Caco-2 (cell line): ENCODE measurements at regions not wholly inside any gene's neighbourhood (a gene's known extent, or its start where the extent isn't known, plus 50 kb on each side); places are given as distances from the start of the nearest gene placed in this dataset.

ENCODE experiments used
- BruUV-seq: library from RNA; stranded (reverse); fragments of 400-500 nt; replicated peaks from 2 replicates; lab custom pipeline; 2021; lab: Mats Ljungman, UMichigan
- CTCF ChIA-PET: fragments of 300-600 bp; sonication (Branson Sonifier 250); formaldehyde crosslinking; loops from one replicate; lab custom pipeline; 2022; ENCODE audit warnings: antibody characterized with exemption; lab: Charles Lee
- POLR2A ChIA-PET: fragments of 300-600 bp; sonication (Branson Sonifier 250); formaldehyde crosslinking; loops from one replicate; lab custom pipeline; 2022; ENCODE audit warnings: antibody characterized with exemption; lab: Charles Lee
- DNase-seq, 2 experiments: peaks; one replicate each; pipeline versions ENCODE4 v3.0.0 to v3.0.0-alpha.2; 2020 to 2022
- H3K27me3 ChIP-seq: replicated peaks from 2 replicates; pipeline ENCODE4 v1.6.0; 2011; ENCODE audit warnings: low read length; ENCODE audit not compliant: control insufficient read depth, insufficient read depth
- H3K36me3 ChIP-seq: 2 replicates; pipeline ENCODE4 v1.5.1; 2011; ENCODE audit warnings: low read length; ENCODE audit not compliant: control insufficient read depth, insufficient read depth
- H3K4me1 ChIP-seq: fragments of 250-450 bp; sonication (Bioruptor Pico); 2 replicates; pipeline ENCODE4 v1.5.1; 2020; ENCODE audit warnings: mild to moderate bottlenecking
- H3K4me3 ChIP-seq: 2 replicates; pipeline ENCODE4 v1.5.1; 2011; ENCODE audit warnings: low read depth, mild to moderate bottlenecking, control low read depth, low read length
- H3K9me3 ChIP-seq: fragments of 250-450 bp; sonication (Bioruptor Pico); 2 replicates; pipeline ENCODE4 v1.5.1; 2020; ENCODE audit warnings: mild to moderate bottlenecking, moderate library complexity
- H3K27ac Mint-ChIP-seq: one replicate; pipeline ENCODE4 v1.8.0; 2022; ENCODE audit warnings: mixed read lengths; ENCODE audit not compliant: unreplicated experiment
- H3K27me3 Mint-ChIP-seq: one replicate; pipeline ENCODE4 v1.8.0; 2022; ENCODE audit warnings: mixed read lengths; ENCODE audit not compliant: insufficient read depth, unreplicated experiment
- H3K36me3 Mint-ChIP-seq: one replicate; pipeline ENCODE4 v1.8.0; 2022; ENCODE audit warnings: mild to moderate bottlenecking, mixed read lengths; ENCODE audit not compliant: insufficient read depth, unreplicated experiment
- H3K4me1 Mint-ChIP-seq: one replicate; pipeline ENCODE4 v1.8.0; 2022; ENCODE audit warnings: low read depth, mixed read lengths; ENCODE audit not compliant: unreplicated experiment
- H3K4me3 Mint-ChIP-seq: one replicate; pipeline ENCODE4 v1.8.0; 2022; ENCODE audit warnings: mild to moderate bottlenecking, moderate library complexity, mixed read lengths; ENCODE audit not compliant: unreplicated experiment
- H3K9me3 Mint-ChIP-seq: one replicate; pipeline ENCODE4 v1.8.0; 2022; ENCODE audit warnings: mixed read lengths; ENCODE audit not compliant: unreplicated experiment
- CTCF ChIP-seq, 2 experiments: fragments of 200-600 bp in 1 of 2; IDR thresholded peaks; 1 replicate in 1 of 2; 2 replicates in 1 of 2; pipeline versions ENCODE4 v1.5.1 to v1.8.0; 2011 to 2022; ENCODE audit warnings: antibody characterized with exemption in 1 of 2, control low read depth in 1 of 2, inconsistent platforms in 1 of 2, low read depth in 1 of 2, low read length in 1 of 2, mild to moderate bottlenecking in 1 of 2, moderate library complexity in 1 of 2; ENCODE audit not compliant: insufficient read depth in 1 of 2, severe bottlenecking in 1 of 2, unreplicated experiment in 1 of 2
- intact Hi-C: fragments of 100-400 bp; cut with micrococcal nuclease; formaldehyde crosslinking; loops from one replicate; pipeline ENCODE4 v1.10.0; 2022; ENCODE audit not compliant: unreplicated experiment

GRCh38 chr18:75828379-75828778 is 400.9 kb upstream of the SMIM21 start:
- no peaks in the 10 kb centered on the region for H3K9me3 Mint-ChIP-seq
- no peak for DNase-seq
- Histone ChIP-seq H3K9me3 (no peaks in the 10 kb centered on the region), H3K4me3 (no peak overlapping the region), H3K36me3 (no peaks in the 10 kb centered on the region), H3K4me1 (no peaks in the 10 kb centered on the region), H3K27me3 (no peaks in the 10 kb centered on the region)
- no TSS peak for BruUV-seq
- H3K36me3 Mint-ChIP-seq: no peaks in the 10 kb centered on the region
- H3K27ac Mint-ChIP-seq: no peak overlapping the region
- TF ChIP-seq CTCF (IDR thresholded peaks at IDR 0.05; ENCODE audit: insufficient read depth in 1 of 2, low read depth in 1 of 2, low read length in 1 of 2, severe bottlenecking in 1 of 2, unreplicated experiment in 1 of 2): no peak
- peaks cover 4% of the 10 kb centered on the region for H3K4me1 Mint-ChIP-seq
- no peak overlapping the region for H3K4me3 Mint-ChIP-seq
- intact Hi-C loops: no loop called here
- no peaks in the 10 kb centered on the region for H3K27me3 Mint-ChIP-seq
- POLR2A ChIA-PET: no interaction called here
- CTCF ChIA-PET: no interaction called here

- no TSS peak for BruUV-seq
- Mint-ChIP-seq H3K27me3 (no peaks in the 10 kb centered on the region), H3K36me3 (no peaks in the 10 kb centered on the region), H3K27ac (no peak overlapping the region), H3K4me1 (peaks cover 5% of the 10 kb centered on the region), H3K9me3 (no peaks in the 10 kb centered on the region), H3K4me3 (no peak overlapping the region)
- intact Hi-C loops: no loop called here
- TF ChIP-seq CTCF (IDR thresholded peaks at IDR 0.05; ENCODE audit: insufficient read depth in 1 of 2, low read depth in 1 of 2, low read length in 1 of 2, severe bottlenecking in 1 of 2, unreplicated experiment in 1 of 2): no peak
- no peak for DNase-seq
- no peaks in the 10 kb centered on the region for H3K9me3 ChIP-seq
- ChIA-PET POLR2A (no interaction called here), CTCF (no interaction called here)
- H3K4me1 ChIP-seq: no peaks in the 10 kb centered on the region
- H3K4me3 ChIP-seq: no peak overlapping the region
- H3K27me3 ChIP-seq: no peaks in the 10 kb centered on the region
- H3K36me3 ChIP-seq: no peaks in the 10 kb centered on the region
Observed at GRCh38 chr18:75827751-75828287, 400.3 kb upstream of the SMIM21 start.

- Histone ChIP-seq H3K9me3 (no peaks in the 10 kb centered on the region), H3K4me1 (no peaks in the 10 kb centered on the region), H3K36me3 (no peaks in the 10 kb centered on the region), H3K27me3 (no peaks in the 10 kb centered on the region), H3K4me3 (no peak overlapping the region)
- no TSS peak for BruUV-seq
- no peaks in the 10 kb centered on the region for H3K27me3 Mint-ChIP-seq
- no peaks in the 10 kb centered on the region for H3K36me3 Mint-ChIP-seq
- no peak for TF ChIP-seq CTCF (IDR thresholded peaks at IDR 0.05; ENCODE audit: insufficient read depth in 1 of 2, low read depth in 1 of 2, low read length in 1 of 2, severe bottlenecking in 1 of 2, unreplicated experiment in 1 of 2)
- no peaks in the 10 kb centered on the region for H3K9me3 Mint-ChIP-seq
- POLR2A ChIA-PET: no interaction called here
- CTCF ChIA-PET: no interaction called here
- DNase-seq: no peak
- H3K4me3 Mint-ChIP-seq: no peak overlapping the region
- H3K27ac Mint-ChIP-seq: no peak overlapping the region
- peaks cover 5% of the 10 kb centered on the region for H3K4me1 Mint-ChIP-seq
- intact Hi-C loops: loop anchor here (2.0 kb wide), 1 partner anchor 72 kb away; no protein-coding TSS in a partner anchor
Observed at GRCh38 chr18:75824661-75825060, 397.2 kb upstream of the SMIM21 start.
